Stromal cell of bone marrow (primary cell): ENCODE measurements at regions not wholly inside any gene's neighbourhood (a gene's known extent, or its start where the extent isn't known, plus 50 kb on each side); places are given as distances from the start of the nearest gene placed in this dataset.

Source experiments
- DNase-seq: peaks from one replicate; pipeline ENCODE4 v3.0.0-alpha.2; 2012; ENCODE audit warnings: low read depth

- no peak for DNase-seq
Observed at GRCh38 chr7:109131141-109131540, 561.5 kb downstream of the DNAJB9 start.

GRCh38 chr7:109136893-109137292 lies 567.2 kb downstream of the DNAJB9 start:
- DNase-seq: no peak

DNA sequence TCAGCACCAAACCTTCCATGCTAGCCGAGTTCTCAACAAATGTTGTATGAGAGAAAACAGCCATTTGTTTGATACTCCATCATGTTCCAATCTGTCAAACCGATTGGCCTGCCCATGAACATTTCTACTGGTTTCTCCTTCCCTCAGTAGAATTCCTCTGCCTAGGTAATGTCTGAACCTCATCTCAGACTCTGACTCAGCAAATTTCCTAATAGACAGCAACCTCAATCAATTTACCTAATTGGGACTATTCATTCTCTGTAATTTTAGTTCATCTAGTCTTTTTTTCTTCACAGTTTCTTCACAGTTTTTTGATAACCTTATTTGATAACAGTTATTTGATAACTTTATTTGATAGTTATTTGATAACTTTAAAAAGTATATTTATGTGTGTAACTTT lies 585.1 kb downstream of the DNAJB9 start:
- DNase-seq: no peak

GRCh38 chr7:109158246-109158645 lies 588.6 kb downstream of the DNAJB9 start:
- DNase-seq: no peak

DNA sequence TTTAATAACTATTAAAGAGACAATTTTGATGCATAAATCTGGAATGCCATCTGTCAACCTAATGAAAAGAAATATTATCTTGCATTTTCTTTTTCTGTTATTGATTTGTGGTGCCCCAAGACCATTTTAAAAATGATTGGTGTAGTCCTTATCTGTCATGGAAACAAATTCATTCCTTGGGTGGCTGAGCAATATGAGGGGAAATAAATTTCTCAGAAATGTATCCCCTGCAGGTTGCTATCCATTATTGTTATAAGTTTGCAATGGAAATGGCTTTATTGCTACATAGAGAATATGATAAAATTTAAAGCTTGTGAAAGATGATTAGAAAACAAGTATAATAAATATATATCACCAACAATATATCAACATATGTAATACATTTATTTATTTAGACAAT lies 607.0 kb downstream of the DNAJB9 start:
- no peak for DNase-seq

- no peak for DNase-seq
Observed at GRCh38 chr7:109178342-109178741, 608.7 kb downstream of the DNAJB9 start.

- no peak for DNase-seq
Observed at GRCh38 chr7:109179601-109180000, 609.9 kb downstream of the DNAJB9 start.

DNA sequence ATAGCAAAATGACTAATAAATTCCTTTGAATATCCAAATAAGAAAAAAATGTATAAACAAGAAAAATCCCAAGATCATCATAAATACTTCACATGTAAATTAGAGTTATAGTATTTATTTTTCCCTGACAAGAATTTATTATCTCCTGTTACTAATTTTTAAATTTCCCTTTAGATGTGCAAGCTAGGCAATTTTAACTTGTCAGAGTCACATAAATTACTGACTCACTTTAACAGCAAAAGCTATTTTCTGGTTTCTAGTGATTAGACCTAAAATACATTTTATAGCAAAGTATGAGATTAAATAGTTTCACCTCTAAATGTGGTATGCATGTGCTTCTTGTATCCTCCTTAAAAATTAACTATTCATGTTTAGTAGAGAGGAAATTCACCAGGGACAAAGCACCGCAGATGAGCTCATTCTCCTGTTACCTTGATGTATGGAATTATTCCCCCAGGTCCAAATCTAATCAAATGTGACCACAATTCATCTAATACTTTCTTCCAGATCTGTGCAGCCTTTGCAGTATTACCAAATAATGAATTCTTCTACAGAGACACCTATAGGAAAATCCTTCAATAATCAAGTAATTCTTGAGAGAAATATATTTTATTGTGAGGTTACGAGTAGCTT lies 621.2 kb downstream of the DNAJB9 start:
- DNase-seq: no peak

GRCh38 chr7:109206196-109206595 lies 636.5 kb downstream of the DNAJB9 start:
- no peak for DNase-seq

- DNase-seq: no peak
Observed at GRCh38 chr7:109213081-109213480, 643.4 kb downstream of the DNAJB9 start.

DNA sequence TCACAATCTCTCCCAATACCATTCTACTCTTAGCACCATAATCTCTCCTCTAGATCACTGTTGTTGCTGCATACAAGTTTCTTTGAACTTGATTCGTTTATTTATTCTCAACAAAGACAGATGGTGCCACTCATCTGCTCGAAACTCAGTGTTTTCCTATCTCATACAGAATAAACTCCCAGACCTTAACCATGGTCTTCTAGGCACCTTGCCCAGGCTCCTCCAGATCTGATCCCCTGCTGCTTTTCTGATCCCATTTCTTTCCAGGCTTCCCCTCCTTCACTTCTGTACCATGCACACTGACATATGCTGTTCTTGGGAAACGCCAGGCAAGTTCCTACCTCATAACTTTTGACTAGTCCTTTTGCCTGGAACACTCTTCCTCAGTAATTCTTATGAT lies 645.7 kb downstream of the DNAJB9 start:
- DNase-seq: no peak

DNA sequence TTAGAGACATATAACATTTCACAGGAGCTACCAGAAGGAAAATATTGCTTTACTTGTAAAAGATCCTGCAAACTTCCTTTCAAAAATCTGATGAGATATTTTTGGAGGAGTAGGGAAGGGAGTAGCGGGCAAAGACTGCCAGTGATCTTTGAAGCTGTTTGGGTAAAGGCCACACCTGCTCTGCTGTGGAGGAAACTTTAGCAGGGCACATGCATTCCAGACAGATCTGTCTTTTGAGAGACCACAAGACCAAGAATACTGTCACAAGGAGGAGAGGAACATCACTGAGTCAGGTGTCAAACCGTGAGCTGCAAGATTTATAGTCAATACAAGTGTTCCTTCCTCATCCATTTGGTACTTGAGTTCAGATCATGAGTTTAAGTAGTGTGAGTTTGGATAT lies 654.4 kb downstream of the DNAJB9 start:
- no peak for DNase-seq

- no peak for DNase-seq
Observed at GRCh38 chr7:109226699-109227098, 657.0 kb downstream of the DNAJB9 start.

DNA sequence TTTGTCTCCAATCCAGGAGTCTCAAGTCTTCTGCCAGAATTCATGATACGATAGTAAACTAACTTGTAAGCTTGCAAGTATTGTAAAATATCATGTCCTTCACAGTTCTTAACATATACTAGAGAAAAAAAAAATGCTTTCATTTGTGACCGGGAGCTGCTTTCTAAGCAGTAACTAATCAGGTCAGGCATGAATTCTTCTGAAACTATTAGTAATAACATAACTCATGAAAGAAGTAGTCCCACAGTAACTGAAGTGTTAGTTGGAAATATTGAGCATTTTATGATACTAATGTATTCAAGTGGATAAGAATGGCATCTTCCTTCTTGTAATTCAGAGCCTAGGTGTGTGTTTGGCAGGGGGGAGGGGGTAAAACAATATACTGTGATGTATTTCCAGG lies 665.6 kb downstream of the DNAJB9 start:
- DNase-seq: no peak

DNA sequence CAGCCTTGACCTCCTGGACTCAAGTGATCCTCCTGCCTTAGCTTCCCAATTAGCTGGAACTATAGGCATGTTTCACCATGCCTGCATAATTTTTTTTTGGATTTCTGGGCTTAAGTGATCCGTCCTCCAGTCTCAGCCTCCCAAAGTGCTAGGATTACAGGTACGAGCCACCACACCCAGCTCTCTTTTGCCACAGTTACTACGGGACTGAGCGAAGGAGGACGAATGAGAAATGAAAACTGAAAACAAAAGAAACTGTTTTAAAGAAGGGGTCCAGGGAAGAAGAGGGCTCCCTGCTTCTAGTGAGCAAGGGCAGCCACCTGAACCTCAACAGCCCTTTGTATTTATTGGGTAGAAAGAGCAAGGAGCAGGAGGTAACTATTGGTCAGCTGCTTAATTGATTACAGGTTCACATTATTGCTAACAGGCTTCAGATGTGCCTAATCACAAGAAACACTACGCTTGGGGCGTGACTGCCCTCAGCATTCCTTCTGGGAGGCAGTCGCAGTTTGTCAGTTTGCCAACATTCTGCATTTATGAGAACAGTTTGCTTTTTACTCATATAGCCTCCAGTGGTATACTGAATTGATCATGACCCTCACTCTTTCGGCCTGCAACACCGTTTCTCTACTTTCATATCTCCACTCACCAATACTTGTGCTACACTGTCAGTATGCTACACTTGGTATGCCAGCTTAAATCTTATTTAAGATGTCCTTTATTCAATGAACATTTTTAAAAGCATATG lies 676.8 kb downstream of the DNAJB9 start:
- DNase-seq: no peak

- no peak for DNase-seq
Observed at GRCh38 chr7:109256762-109257560, 687.3 kb downstream of the DNAJB9 start.

DNA sequence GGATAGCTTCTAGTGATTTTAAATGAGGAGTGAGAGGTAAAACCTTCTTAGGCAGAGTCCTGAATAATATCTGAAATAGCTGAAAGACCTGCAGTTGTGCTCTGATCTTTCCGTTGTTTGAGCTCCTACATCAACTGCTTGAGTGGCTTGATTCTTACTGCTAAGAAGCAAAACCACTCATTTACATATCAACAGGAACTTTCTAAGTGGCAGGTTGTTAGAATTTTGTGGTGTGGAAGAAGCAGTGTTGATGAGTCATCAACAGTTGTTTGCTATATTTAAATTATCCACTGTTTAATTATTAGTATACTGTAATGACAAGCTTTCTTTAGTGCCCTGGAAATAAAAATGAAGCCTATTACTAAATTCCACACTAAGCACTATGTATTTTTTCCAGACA lies 689.5 kb downstream of the DNAJB9 start:
- no peak for DNase-seq

GRCh38 chr7:109261781-109262180 lies 692.1 kb downstream of the DNAJB9 start:
- DNase-seq: no peak

DNA sequence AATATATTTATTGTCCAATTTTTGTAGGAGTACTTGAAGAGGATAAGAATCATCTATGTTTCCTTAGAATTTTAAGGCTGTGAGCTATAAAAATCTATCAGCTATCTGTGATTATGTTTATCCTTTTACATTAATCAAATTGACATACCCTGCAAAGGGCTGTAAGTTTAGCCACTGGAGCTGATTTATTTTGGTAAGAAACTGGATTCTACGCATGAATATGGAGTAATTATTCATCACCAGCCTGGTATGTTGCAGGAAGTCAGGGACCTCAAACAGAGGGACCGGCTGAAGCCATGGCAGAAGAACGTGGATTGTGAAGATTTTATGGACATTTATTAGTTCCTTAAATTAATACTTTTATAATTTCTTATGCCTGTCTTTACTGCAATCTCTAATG lies 696.9 kb downstream of the DNAJB9 start:
- DNase-seq: no peak

DNA sequence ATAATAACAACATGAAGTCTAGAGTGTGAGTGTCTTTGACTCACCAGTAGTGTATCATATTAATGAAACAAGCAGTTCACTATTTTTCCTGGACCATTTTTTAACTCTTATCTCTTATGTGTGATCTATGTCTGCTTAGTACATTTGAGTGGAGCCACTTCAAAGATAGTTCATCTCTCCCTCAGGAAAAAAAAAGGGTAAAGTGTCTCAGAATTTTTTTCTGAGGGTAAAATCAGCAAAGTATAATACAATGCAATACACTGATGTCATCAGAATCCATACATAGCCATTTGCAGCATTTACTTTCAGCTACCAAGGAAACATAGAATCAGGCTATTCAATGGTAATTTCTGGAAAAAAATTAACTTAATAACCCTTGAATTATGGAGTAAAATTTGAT lies 706.7 kb downstream of the DNAJB9 start:
- no peak for DNase-seq

DNA sequence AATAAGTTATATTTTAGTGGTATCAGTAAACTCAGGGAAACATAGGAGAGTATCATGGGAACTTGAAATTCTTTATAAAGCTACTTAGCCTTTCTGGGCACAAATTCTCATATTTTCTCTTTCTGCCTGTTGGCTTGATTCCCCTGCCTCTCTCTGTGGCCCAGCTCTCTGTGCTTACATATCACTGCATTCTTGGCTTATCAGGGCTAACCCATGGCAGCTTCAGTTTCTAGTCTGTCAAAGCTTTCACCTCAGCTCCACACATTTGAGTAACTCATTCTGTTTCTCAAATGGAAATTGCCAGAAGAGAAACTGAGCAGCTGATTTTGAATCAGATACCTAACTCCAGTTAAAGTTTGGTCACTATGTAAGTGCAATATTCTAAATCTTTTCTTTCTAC lies 713.1 kb downstream of the DNAJB9 start:
- no peak for DNase-seq

- DNase-seq: no peak
Observed at GRCh38 chr7:109284943-109285342, 715.3 kb downstream of the DNAJB9 start.

DNA sequence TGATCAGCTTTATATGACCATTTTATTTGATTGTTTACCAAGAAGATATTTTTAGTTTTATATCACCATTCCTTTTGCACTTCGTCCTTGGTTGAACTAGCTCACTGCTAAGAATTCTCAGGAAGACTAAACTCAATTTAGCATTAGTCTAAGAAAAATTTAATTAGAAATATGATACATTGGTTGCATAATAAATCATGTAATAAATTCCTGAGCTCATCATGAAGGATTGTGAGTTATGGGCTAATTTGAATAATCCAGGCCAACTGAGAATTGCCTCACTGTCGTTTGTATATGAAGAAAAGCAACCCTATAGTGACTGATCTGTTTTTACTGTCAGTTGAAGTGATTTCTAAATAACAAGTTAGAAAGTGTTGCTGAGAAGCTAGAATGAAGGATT lies 725.5 kb downstream of the DNAJB9 start:
- DNase-seq: no peak
